Calu3 (cell line): ENCODE measurements at regions not wholly inside any gene's neighbourhood (a gene's known extent, or its start where the extent isn't known, plus 50 kb on each side); places are given as distances from the start of the nearest gene placed in this dataset.
"Not testable (repeated sequence)": the region's sequence is repeated elsewhere in the genome, so short reads cannot be mapped to it uniquely, and the experiment has no call there.

Experiments used
- BruUV-seq: library from RNA; stranded (reverse); fragments of 400-500 nt; replicated peaks from 2 replicates; lab custom pipeline; 2021; lab: Mats Ljungman, UMichigan
- CTCF ChIA-PET: fragments of 300-600 bp; sonication (Branson Sonifier 250); formaldehyde crosslinking; loops from one replicate; lab custom pipeline; 2022; ENCODE audit warnings: antibody characterized with exemption; lab: Charles Lee
- DNase-seq: peaks from one replicate; pipeline ENCODE4 v3.0.0; 2022
- H3K27ac Mint-ChIP-seq: one replicate; pipeline ENCODE4 v1.8.0; 2022; ENCODE audit warnings: mixed read lengths; ENCODE audit not compliant: unreplicated experiment
- H3K27me3 Mint-ChIP-seq: one replicate; pipeline ENCODE4 v1.8.0; 2022; ENCODE audit warnings: mixed read lengths; ENCODE audit not compliant: unreplicated experiment
- H3K36me3 Mint-ChIP-seq: one replicate; pipeline ENCODE4 v1.8.0; 2022; ENCODE audit warnings: mild to moderate bottlenecking, moderate library complexity, mixed read lengths; ENCODE audit not compliant: insufficient read depth, unreplicated experiment
- H3K4me1 Mint-ChIP-seq: one replicate; pipeline ENCODE4 v1.8.0; 2022; ENCODE audit warnings: mild to moderate bottlenecking, low read depth, mixed read lengths; ENCODE audit not compliant: unreplicated experiment
- H3K4me3 Mint-ChIP-seq: one replicate; pipeline ENCODE4 v1.8.0; 2022; ENCODE audit warnings: mild to moderate bottlenecking, low read depth, moderate library complexity, mixed read lengths; ENCODE audit not compliant: unreplicated experiment
- H3K9me3 Mint-ChIP-seq: one replicate; pipeline ENCODE4 v1.8.0; 2022; ENCODE audit warnings: low read depth, mixed read lengths; ENCODE audit not compliant: unreplicated experiment
- intact Hi-C: fragments of 100-400 bp; cut with micrococcal nuclease; formaldehyde crosslinking; loops from one replicate; pipeline ENCODE4 v1.10.0; 2022; ENCODE audit not compliant: unreplicated experiment
- TF ChIP-seq, protein P1 (sequence below): fragments of 200-600 bp; IDR thresholded peaks from one replicate; pipeline ENCODE4 v1.8.0; 2022; ENCODE audit warnings: antibody characterized with exemption; ENCODE audit not compliant: unreplicated experiment

DNA sequence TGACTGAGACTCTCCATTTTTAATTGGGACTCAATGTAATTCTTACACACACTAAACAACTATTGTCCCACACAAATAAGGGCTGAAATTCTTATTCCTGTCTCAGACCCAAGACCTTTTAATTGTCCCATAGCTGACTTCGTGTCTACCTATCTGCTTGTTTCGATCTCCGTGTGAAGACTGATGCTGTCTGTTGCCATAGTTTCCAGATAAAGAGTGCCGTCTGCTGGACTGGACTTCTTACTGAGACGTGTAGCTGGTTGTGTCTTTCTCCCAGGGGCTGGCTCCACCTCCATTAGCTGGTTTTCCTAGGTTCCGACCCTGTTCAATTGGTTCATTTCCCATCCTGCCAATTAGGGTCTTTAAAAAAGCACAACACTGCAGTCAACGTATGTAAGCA, 235.3 kb upstream of the PLXNA2 start:
- intact Hi-C loops: no loop called here
- TF ChIP-seq, protein P1, sequence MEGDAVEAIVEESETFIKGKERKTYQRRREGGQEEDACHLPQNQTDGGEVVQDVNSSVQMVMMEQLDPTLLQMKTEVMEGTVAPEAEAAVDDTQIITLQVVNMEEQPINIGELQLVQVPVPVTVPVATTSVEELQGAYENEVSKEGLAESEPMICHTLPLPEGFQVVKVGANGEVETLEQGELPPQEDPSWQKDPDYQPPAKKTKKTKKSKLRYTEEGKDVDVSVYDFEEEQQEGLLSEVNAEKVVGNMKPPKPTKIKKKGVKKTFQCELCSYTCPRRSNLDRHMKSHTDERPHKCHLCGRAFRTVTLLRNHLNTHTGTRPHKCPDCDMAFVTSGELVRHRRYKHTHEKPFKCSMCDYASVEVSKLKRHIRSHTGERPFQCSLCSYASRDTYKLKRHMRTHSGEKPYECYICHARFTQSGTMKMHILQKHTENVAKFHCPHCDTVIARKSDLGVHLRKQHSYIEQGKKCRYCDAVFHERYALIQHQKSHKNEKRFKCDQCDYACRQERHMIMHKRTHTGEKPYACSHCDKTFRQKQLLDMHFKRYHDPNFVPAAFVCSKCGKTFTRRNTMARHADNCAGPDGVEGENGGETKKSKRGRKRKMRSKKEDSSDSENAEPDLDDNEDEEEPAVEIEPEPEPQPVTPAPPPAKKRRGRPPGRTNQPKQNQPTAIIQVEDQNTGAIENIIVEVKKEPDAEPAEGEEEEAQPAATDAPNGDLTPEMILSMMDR: no peak
- CTCF ChIA-PET: no interaction called here

DNA sequence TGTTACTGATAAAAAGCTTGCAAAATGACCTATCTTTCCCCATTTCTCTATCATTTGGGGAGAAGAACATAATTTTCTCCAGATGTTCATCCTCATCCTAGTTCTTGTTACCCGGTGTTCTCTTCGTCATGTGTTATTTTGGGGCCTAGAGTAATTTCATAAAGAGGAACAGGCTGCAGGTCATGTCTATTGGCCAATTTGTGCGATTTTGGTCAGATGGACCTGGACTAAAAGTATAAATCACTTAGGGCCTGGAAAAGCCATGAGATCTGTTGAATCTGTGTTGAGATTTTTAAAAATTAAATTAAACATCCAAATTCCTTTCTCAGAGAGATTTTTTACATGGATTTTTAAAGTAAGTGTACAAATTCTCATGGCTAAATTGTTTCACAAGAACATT, 241.3 kb upstream of the PLXNA2 start:
- CTCF ChIA-PET: no interaction called here
- no peaks in the 10 kb centered on the region for H3K36me3 Mint-ChIP-seq
- intact Hi-C loops: no loop called here

More for the DNA sequence above, 235.3 kb upstream of the PLXNA2 start:
- Mint-ChIP-seq H3K4me3 (no peak overlapping the region), H3K27me3 (peaks cover 41% of the 10 kb centered on the region), H3K9me3 (no peaks in the 10 kb centered on the region), H3K36me3 (no peaks in the 10 kb centered on the region), H3K4me1 (no peaks in the 10 kb centered on the region), H3K27ac (no peak overlapping the region)
- DNase-seq: no peak
- BruUV-seq: no TSS peak

DNA sequence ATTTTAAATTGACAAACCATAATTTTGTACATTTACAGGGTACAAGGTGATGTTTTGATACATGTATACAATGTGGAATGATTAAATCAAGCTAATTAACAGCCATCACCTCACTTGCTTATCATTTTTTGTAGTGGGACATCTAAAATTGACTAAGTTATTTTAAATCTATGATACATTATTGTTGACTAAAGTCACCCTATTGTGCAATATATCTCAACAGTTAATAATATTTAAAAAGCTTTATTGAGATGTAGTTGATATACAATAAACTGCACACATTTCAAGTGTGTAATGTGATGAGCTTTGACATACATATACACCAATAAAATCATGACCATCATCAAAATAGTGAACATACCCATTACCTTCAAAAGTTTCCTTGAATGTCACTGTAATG, 242.5 kb upstream of the PLXNA2 start:
- DNase-seq: no peak
- no TSS peak for BruUV-seq
- TF ChIP-seq, protein P1: no peak
- CTCF ChIA-PET: no interaction called here
- H3K4me1 Mint-ChIP-seq: no peaks in the 10 kb centered on the region
- no peaks in the 10 kb centered on the region for H3K27me3 Mint-ChIP-seq
- H3K36me3 Mint-ChIP-seq: no peaks in the 10 kb centered on the region
- H3K27ac Mint-ChIP-seq: no peak overlapping the region
- H3K4me3 Mint-ChIP-seq: no peak overlapping the region
- intact Hi-C loops: no loop called here
- no peaks in the 10 kb centered on the region for H3K9me3 Mint-ChIP-seq

More for the DNA sequence above, 241.3 kb upstream of the PLXNA2 start:
- no peak overlapping the region for H3K4me3 Mint-ChIP-seq
- H3K4me1 Mint-ChIP-seq: no peaks in the 10 kb centered on the region
- TF ChIP-seq, protein P1: no peak
- DNase-seq: no peak
- no TSS peak for BruUV-seq
- no peak overlapping the region for H3K27ac Mint-ChIP-seq
- H3K9me3 Mint-ChIP-seq: no peaks in the 10 kb centered on the region
- no peaks in the 10 kb centered on the region for H3K27me3 Mint-ChIP-seq

DNA sequence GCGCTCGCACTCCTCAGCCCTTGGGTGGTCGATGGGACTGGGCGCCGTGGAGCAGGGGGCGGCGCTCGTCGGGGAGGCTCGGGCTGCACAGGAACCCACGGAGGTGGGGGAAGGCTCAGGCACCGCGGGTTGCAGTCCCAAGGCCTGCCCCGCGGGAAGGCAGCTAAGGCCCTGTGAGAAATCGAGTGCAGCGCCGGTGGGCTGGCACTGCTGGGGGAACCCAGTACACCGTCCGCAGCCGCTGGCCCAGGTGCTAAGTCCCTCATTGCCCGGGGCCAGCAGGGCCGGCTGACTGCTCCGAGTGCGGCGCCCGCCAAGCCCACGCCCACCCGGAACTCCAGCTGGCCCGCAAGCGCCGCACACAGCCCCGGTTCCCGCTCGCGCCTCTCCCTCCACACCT, 244.2 kb upstream of the PLXNA2 start:
- H3K36me3 Mint-ChIP-seq, H3K4me3 Mint-ChIP-seq, CTCF ChIA-PET, BruUV-seq, H3K27ac Mint-ChIP-seq, H3K4me1 Mint-ChIP-seq, DNase-seq, intact Hi-C loops, H3K27me3 Mint-ChIP-seq, H3K9me3 Mint-ChIP-seq: not testable (repeated sequence)

DNA sequence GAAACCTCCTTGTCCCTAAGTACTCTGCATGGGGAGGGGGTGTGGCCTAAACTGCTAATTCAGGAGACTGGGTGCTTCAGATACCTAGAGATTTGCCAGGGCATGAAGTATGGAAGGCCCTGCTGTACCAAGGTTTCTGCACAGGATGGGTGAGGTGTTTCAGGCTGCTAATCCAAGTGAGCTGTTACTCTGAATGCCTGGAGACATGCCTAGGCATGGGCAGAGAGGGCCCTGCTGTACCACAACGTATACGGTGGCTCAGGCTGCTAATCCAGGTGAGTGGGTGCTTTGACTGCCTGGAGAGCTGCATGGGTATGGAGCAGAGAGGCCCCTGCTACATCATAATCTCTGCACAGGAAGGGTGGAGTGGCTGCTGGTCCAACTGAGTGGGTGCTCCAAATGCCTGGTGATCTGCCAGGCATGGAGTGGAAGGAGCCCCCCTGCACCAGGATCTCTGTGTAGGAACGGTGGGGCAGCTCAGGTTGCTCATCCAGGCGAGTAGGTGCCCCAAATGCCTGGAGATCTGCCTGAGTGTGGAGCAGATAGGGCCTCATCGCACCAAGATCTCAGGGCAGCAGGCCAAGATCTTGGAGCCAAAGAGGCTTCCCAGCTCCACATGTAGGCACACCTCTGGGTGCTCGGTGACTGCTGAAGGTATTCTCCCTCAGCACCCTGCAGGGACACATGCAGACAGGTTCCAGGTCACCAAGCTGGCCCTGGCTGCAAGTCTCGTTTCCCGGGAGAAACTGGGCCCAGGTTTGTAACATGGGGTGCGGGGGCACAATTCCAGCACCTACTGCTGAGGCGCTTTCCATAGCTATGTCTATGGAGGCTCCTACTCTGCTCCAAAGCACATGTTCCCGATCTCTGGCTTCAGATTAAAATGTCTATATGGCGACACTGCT, 252.5 kb upstream of the PLXNA2 start:
- BruUV-seq: no TSS peak
- intact Hi-C loops: no loop called here
- Mint-ChIP-seq H3K9me3 (peaks cover 2% of the 10 kb centered on the region), H3K27ac (no peak overlapping the region), H3K4me1 (no peaks in the 10 kb centered on the region), H3K36me3 (no peaks in the 10 kb centered on the region), H3K4me3 (no peak overlapping the region), H3K27me3 (peaks cover 26% of the 10 kb centered on the region)
- TF ChIP-seq, protein P1: no peak
- CTCF ChIA-PET: interaction anchor here (0.6 kb wide), 1 partner anchor 932 kb away, joined by 3 read pairs; no protein-coding TSS in a partner anchor
- no peak for DNase-seq
